ENCODE measurements at regions not wholly inside any gene's neighbourhood (a gene's known extent, or its start where the extent isn't known, plus 50 kb on each side); places are given as distances from the start of the nearest gene placed in this dataset.

DNA sequence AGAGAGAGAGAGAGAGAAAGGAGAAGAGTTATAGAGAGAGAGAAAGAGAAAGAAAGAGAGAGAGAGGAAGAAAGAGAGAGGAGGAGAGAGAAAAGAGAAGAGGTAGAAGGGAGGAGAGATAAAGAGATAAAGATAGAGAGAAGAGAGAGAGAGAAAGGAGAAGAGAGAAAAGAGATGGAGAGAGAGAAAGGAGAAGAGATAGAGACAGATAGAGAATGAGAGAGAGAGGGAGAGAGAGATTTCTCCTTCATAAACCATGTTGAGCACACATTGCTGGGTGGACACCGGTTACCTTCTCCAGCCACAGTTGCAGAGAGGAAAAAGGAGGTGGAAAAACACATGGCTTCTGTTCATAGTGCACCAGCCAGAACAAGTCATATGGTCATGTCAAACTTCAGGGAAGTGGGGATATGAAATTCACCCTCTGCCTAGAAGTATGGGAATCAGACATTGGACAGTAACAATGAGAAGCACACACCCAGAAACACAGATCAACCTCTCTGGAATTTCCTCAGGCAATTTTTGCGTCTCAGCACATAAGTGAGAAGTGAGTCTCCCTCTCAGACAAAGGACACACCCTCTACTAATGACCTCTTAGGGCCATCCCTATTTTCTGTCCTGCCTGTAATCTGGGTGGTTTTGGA lies 172.5 kb upstream of the SVIL start:
- no peaks in the 10 kb centered on the region for H3K27me3 ChIP-seq
- intact Hi-C loops (cut with DNase I; ENCODE audit: low total_unique reads), result no loop called here
- H3K4me3 ChIP-seq, result no peak overlapping the region
- 68 to 76% methylated on average over 2 of the region's 2 CpGs for WGBS, 2 donors
- no peaks in the 10 kb centered on the region for H3K36me3 ChIP-seq (ENCODE audit: low read depth, missing control alignments)
- no peak for TF ChIP-seq POLR2A (IDR thresholded peaks at IDR 0.05)
- DNase-seq, result no peak
- no peak overlapping the region for H3K27ac ChIP-seq
- H3K9me3 ChIP-seq, result no peaks in the 10 kb centered on the region
- H3K4me1 ChIP-seq, result peaks cover 13% of the 10 kb centered on the region

DNA sequence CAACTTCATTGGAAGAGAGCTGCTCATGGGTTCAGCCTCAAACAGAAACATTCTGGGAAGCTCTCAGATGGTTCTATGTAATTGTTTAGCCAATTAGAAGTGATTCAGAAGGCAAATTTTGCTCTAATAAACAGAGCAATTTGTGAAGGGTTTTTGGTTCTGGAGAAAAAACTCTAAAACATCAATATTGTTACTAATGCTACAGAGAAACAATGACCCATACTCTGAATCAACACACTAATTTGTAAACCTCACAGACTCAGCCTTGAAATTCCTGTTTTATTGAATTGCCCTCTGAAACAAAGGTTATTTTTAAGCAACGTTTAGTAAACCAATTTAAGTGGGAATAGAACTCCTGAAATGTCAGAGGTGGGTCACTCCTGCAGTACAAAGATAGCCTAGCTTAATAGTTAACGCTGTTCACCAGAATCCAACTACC lies 171.6 kb upstream of the SVIL start:
- peaks cover 4% of the 10 kb centered on the region for H3K4me1 ChIP-seq
- 45% methylated on average over 2 of the region's 2 CpGs for WGBS, 2 donors

DNA sequence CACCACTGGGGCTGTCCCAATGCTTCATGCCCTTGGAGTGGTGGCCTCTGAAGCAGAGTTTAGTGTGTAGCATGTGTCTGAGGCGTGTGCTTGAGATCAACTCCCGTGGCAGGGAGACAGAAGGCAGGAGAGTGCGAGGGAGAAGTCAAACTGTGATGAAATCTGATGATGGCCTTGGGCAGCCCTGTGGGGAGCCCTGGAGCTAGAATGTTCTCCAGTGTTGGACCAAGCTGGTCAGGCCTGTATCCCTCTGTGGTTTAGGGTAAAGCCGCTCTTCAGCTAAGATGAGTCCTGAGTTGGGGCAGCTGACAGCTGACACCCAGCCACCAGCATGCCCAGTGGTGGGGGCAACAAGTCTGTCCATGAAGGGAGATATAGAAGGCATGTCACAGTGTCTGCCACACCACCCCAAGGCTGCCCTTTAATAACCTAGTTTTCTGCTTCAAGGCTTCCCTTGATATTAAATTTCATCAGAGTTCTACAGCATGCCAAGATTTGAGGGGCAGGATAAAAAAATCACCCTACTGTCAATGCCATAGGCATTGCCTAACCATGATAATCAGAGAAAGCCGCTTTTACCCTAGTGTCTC lies 170.5 kb upstream of the SVIL start:
- intact Hi-C loops (cut with DNase I; ENCODE audit: low total_unique reads), result no loop called here
- Histone ChIP-seq H3K27ac (no peak overlapping the region), H3K36me3 (ENCODE audit: low read depth, missing control alignments) (no peaks in the 10 kb centered on the region), H3K4me3 (no peak overlapping the region), H3K27me3 (no peaks in the 10 kb centered on the region), H3K9me3 (no peaks in the 10 kb centered on the region), H3K4me1 (peaks cover 3% of the 10 kb centered on the region)
- DNase-seq, result no peak
- WGBS, 2 donors, result 89 to 91% methylated on average over 5 of the region's 5 CpGs
- TF ChIP-seq, protein P1, sequence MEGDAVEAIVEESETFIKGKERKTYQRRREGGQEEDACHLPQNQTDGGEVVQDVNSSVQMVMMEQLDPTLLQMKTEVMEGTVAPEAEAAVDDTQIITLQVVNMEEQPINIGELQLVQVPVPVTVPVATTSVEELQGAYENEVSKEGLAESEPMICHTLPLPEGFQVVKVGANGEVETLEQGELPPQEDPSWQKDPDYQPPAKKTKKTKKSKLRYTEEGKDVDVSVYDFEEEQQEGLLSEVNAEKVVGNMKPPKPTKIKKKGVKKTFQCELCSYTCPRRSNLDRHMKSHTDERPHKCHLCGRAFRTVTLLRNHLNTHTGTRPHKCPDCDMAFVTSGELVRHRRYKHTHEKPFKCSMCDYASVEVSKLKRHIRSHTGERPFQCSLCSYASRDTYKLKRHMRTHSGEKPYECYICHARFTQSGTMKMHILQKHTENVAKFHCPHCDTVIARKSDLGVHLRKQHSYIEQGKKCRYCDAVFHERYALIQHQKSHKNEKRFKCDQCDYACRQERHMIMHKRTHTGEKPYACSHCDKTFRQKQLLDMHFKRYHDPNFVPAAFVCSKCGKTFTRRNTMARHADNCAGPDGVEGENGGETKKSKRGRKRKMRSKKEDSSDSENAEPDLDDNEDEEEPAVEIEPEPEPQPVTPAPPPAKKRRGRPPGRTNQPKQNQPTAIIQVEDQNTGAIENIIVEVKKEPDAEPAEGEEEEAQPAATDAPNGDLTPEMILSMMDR (IDR thresholded peaks at IDR 0.05), result no peak
- no peak for TF ChIP-seq POLR2A (IDR thresholded peaks at IDR 0.05)

More for the DNA sequence above, 171.6 kb upstream of the SVIL start:
- Histone ChIP-seq H3K4me3 (no peak overlapping the region), H3K36me3 (ENCODE audit: low read depth, missing control alignments) (no peaks in the 10 kb centered on the region), H3K27ac (no peak overlapping the region), H3K27me3 (no peaks in the 10 kb centered on the region), H3K9me3 (no peaks in the 10 kb centered on the region)
- intact Hi-C loops (cut with DNase I; ENCODE audit: low total_unique reads), result no loop called here
- DNase-seq, result no peak
- TF ChIP-seq, protein P1 (IDR thresholded peaks at IDR 0.05), result no peak
- TF ChIP-seq POLR2A (IDR thresholded peaks at IDR 0.05), result no peak

DNA sequence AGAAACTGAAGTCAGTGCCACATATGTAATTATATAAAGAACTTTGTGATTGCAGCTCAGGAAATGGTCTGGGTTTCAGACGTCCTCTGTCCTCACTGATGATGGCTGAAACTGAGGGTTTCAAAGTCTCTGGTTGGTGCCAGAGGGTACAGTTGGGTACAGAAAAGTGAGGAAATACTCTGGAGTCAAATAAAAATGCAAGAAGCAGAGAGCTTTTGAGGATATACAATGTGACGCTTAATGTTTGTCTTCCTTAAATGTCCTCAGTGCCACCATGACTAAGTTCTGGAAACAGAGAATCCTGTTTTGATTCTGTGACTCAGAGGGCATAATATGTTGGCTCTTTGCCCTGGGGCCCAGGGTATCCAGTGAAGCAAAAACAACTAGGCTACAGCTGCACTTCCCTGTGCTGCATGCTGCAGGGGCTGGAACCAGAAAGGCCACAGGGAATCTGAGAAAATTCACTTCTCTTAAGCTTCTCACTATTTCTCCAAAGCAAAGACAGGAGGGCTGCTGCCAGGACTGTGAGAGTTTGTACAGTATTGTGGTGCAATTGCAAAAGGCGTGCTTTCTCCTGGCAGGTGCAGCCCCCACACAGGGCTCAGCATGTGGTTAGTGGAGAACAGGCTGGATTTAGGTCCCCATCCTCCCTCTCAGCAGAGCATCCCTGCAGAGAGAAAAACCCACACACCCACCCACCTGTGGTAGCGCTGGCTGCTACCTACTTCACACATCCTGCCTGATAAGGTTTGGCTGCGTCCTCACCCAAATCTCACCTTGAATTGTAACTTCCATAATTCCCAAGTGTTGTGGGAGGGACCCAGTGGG lies 169.5 kb upstream of the SVIL start:
- Histone ChIP-seq H3K4me3 (no peak overlapping the region), H3K9me3 (no peaks in the 10 kb centered on the region), H3K27me3 (no peaks in the 10 kb centered on the region), H3K4me1 (peaks cover 3% of the 10 kb centered on the region), H3K27ac (no peak overlapping the region), H3K36me3 (ENCODE audit: low read depth, missing control alignments) (no peaks in the 10 kb centered on the region)
- no peak for TF ChIP-seq POLR2A (IDR thresholded peaks at IDR 0.05)
- TF ChIP-seq, protein P1 (IDR thresholded peaks at IDR 0.05), result no peak
- DNase-seq, result no peak
- 89 to 95% methylated on average over 5 of the region's 5 CpGs for WGBS, 2 donors
- intact Hi-C loops (cut with DNase I; ENCODE audit: low total_unique reads), result no loop called here

DNA sequence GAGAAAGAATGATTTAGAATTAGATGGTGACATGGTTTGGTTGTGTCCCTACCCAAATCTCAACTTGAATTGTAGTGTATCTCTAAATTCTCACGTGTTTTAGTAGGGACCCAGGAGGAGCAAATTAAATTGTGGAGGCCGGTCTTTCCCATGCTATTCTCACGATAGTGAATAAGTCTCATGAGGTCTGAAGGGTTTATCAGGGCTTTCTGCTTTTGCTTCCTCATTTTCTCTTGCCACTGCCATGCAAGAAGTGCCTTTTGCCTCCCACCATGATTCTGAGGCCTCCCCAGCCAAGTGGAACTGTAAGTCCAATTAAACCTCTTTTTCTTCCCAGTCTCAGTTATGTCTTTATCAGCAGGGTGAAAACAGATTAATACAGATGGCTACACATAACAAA lies 167.4 kb upstream of the SVIL start:
- TF ChIP-seq POLR2A (IDR thresholded peaks at IDR 0.05), result no peak
- TF ChIP-seq, protein P1 (IDR thresholded peaks at IDR 0.05), result no peak
- intact Hi-C loops (cut with DNase I; ENCODE audit: low total_unique reads), result no loop called here
- H3K9me3 ChIP-seq, result no peaks in the 10 kb centered on the region
- H3K36me3 ChIP-seq (ENCODE audit: low read depth, missing control alignments), result no peaks in the 10 kb centered on the region
- no peaks in the 10 kb centered on the region for H3K27me3 ChIP-seq
- H3K4me1 ChIP-seq, result peaks cover 3% of the 10 kb centered on the region
- no peak overlapping the region for H3K27ac ChIP-seq
- H3K4me3 ChIP-seq, result no peak overlapping the region
- WGBS, 2 donors, result 93 to 97% methylated on average over 3 of the region's 3 CpGs
- DNase-seq, result no peak
